ENCODE measurements at regions not wholly inside any gene's neighbourhood (a gene's known extent, or its start where the extent isn't known, plus 50 kb on each side); places are given as distances from the start of the nearest gene placed in this dataset.

- H3K4me1 ChIP-seq (ENCODE audit: insufficient read depth, low read length) = no peaks in the 10 kb centered on the region
- no peaks in the 10 kb centered on the region for H3K36me3 ChIP-seq (ENCODE audit: insufficient read depth, low read length)
- 83% methylated on average over 1 of the region's 1 CpG for WGBS
- H3K27ac ChIP-seq (ENCODE audit: low read depth, low read length) = no peak overlapping the region
- no peaks in the 10 kb centered on the region for H3K27me3 ChIP-seq (ENCODE audit: insufficient read depth, low read length)
- no peak overlapping the region for H3K9ac ChIP-seq (ENCODE audit: low read depth, low read length)
- H3K9me3 ChIP-seq (ENCODE audit: insufficient read depth, low read depth, low read length) = no peaks in the 10 kb centered on the region
- H3K4me3 ChIP-seq (ENCODE audit: low read length) = no peak overlapping the region
Observed at GRCh38 chr16:76612497-76612896, 335.3 kb downstream of the CNTNAP4 start.

GRCh38 chr16:76614269-76614668, 337.1 kb downstream of the CNTNAP4 start:
- Histone ChIP-seq H3K4me3 (ENCODE audit: low read length) (no peak overlapping the region), H3K4me1 (ENCODE audit: insufficient read depth, low read length) (no peaks in the 10 kb centered on the region), H3K9ac (ENCODE audit: low read depth, low read length) (no peak overlapping the region), H3K9me3 (ENCODE audit: insufficient read depth, low read depth, low read length) (no peaks in the 10 kb centered on the region), H3K27ac (ENCODE audit: low read depth, low read length) (no peak overlapping the region), H3K27me3 (ENCODE audit: insufficient read depth, low read length) (no peaks in the 10 kb centered on the region), H3K36me3 (ENCODE audit: insufficient read depth, low read length) (no peaks in the 10 kb centered on the region)

DNA sequence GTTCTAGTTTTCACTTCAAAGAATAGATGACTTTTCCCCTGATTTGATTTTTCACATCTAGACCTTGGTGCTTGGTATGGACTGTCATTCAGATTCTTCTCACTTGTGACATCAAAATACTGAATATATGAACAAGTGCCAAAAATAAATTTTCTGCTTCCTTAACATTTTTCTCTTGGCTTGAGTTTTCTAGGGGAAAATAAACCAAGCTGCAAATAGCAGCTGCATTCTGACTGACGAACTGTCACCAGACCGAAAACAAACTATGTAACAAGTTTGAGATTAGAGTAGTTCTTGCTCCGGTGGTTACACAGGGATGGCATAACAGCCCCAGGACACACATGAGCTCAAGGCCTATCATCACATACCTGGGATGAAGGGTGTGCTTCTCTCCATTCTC, 345.7 kb downstream of the CNTNAP4 start:
- Histone ChIP-seq H3K9me3 (ENCODE audit: insufficient read depth, low read depth, low read length) (no peaks in the 10 kb centered on the region), H3K36me3 (ENCODE audit: insufficient read depth, low read length) (no peaks in the 10 kb centered on the region), H3K4me1 (ENCODE audit: insufficient read depth, low read length) (no peaks in the 10 kb centered on the region), H3K27me3 (ENCODE audit: insufficient read depth, low read length) (no peaks in the 10 kb centered on the region), H3K27ac (ENCODE audit: low read depth, low read length) (no peak overlapping the region), H3K4me3 (ENCODE audit: low read length) (no peak overlapping the region), H3K9ac (ENCODE audit: low read depth, low read length) (no peak overlapping the region)
- 94% methylated on average over 3 of the region's 3 CpGs for WGBS

- Histone ChIP-seq H3K27ac (ENCODE audit: low read depth, low read length) (no peak overlapping the region), H3K36me3 (ENCODE audit: insufficient read depth, low read length) (no peaks in the 10 kb centered on the region), H3K4me1 (ENCODE audit: insufficient read depth, low read length) (no peaks in the 10 kb centered on the region), H3K9me3 (ENCODE audit: insufficient read depth, low read depth, low read length) (peaks cover 17% of the 10 kb centered on the region), H3K4me3 (ENCODE audit: low read length) (no peak overlapping the region), H3K9ac (ENCODE audit: low read depth, low read length) (no peak overlapping the region), H3K27me3 (ENCODE audit: insufficient read depth, low read length) (no peaks in the 10 kb centered on the region)
- whole genome bisulfite sequencing = 97% methylated on average over 36 of the region's 36 CpGs
Observed at GRCh38 chr16:76634847-76635697, 357.9 kb downstream of the CNTNAP4 start.

- WGBS = 60% methylated on average over 9 of the region's 10 CpGs
- no peak overlapping the region for H3K4me3 ChIP-seq (ENCODE audit: low read length)
- no peaks in the 10 kb centered on the region for H3K9me3 ChIP-seq (ENCODE audit: insufficient read depth, low read depth, low read length)
- no peaks in the 10 kb centered on the region for H3K36me3 ChIP-seq (ENCODE audit: insufficient read depth, low read length)
- no peaks in the 10 kb centered on the region for H3K4me1 ChIP-seq (ENCODE audit: insufficient read depth, low read length)
- no peak overlapping the region for H3K9ac ChIP-seq (ENCODE audit: low read depth, low read length)
- no peaks in the 10 kb centered on the region for H3K27me3 ChIP-seq (ENCODE audit: insufficient read depth, low read length)
- H3K27ac ChIP-seq (ENCODE audit: low read depth, low read length) = no peak overlapping the region
Observed at GRCh38 chr16:76639685-76640289, 362.6 kb downstream of the CNTNAP4 start.

- Histone ChIP-seq H3K27ac (ENCODE audit: low read depth, low read length) (no peak overlapping the region), H3K36me3 (ENCODE audit: insufficient read depth, low read length) (no peaks in the 10 kb centered on the region), H3K27me3 (ENCODE audit: insufficient read depth, low read length) (no peaks in the 10 kb centered on the region), H3K9me3 (ENCODE audit: insufficient read depth, low read depth, low read length) (no peaks in the 10 kb centered on the region), H3K9ac (ENCODE audit: low read depth, low read length) (no peak overlapping the region), H3K4me3 (ENCODE audit: low read length) (no peak overlapping the region), H3K4me1 (ENCODE audit: insufficient read depth, low read length) (no peaks in the 10 kb centered on the region)
- 70% methylated on average over 2 of the region's 3 CpGs for WGBS
Observed at GRCh38 chr16:76650582-76650981, 373.4 kb downstream of the CNTNAP4 start.

- Histone ChIP-seq H3K27me3 (ENCODE audit: insufficient read depth, low read length) (no peaks in the 10 kb centered on the region), H3K27ac (ENCODE audit: low read depth, low read length) (no peak overlapping the region), H3K4me3 (ENCODE audit: low read length) (no peak overlapping the region), H3K9ac (ENCODE audit: low read depth, low read length) (no peak overlapping the region), H3K36me3 (ENCODE audit: insufficient read depth, low read length) (no peaks in the 10 kb centered on the region), H3K9me3 (ENCODE audit: insufficient read depth, low read depth, low read length) (no peaks in the 10 kb centered on the region), H3K4me1 (ENCODE audit: insufficient read depth, low read length) (no peaks in the 10 kb centered on the region)
- WGBS = 5% methylated on average over 2 of the region's 3 CpGs
Observed at GRCh38 chr16:76653390-76654026, 376.3 kb downstream of the CNTNAP4 start.

- no peak overlapping the region for H3K27ac ChIP-seq (ENCODE audit: low read depth, low read length)
- no peaks in the 10 kb centered on the region for H3K36me3 ChIP-seq (ENCODE audit: insufficient read depth, low read length)
- H3K4me3 ChIP-seq (ENCODE audit: low read length) = no peak overlapping the region
- no peaks in the 10 kb centered on the region for H3K9me3 ChIP-seq (ENCODE audit: insufficient read depth, low read depth, low read length)
- no peaks in the 10 kb centered on the region for H3K4me1 ChIP-seq (ENCODE audit: insufficient read depth, low read length)
- no peak overlapping the region for H3K9ac ChIP-seq (ENCODE audit: low read depth, low read length)
- 86% methylated on average over 4 of the region's 4 CpGs for WGBS
- H3K27me3 ChIP-seq (ENCODE audit: insufficient read depth, low read length) = no peaks in the 10 kb centered on the region
Observed at GRCh38 chr16:76654088-76654820, 377.1 kb downstream of the CNTNAP4 start.

DNA sequence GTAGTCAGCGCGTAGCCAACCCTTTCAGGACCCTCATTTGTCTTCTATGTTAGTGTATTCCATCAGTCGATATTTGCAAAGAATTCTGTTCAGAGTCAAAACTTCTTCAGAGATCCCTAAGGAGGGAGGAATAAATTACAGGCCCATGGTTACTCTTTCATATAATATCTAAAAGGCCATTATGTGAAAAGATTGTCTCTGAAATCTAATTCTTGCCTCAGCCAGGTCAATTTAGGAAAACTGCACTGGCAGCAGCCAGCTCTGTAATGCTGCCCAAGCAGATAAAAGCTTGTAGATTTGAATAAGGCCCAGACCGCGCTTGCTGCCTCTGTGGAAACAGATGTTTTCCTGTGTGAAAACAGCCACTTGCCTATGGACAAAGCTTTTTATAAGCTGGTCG, 379.8 kb downstream of the CNTNAP4 start:
- no peaks in the 10 kb centered on the region for H3K36me3 ChIP-seq (ENCODE audit: insufficient read depth, low read length)
- no peak overlapping the region for H3K4me3 ChIP-seq (ENCODE audit: low read length)
- H3K9ac ChIP-seq (ENCODE audit: low read depth, low read length) = no peak overlapping the region
- H3K4me1 ChIP-seq (ENCODE audit: insufficient read depth, low read length) = no peaks in the 10 kb centered on the region
- H3K27ac ChIP-seq (ENCODE audit: low read depth, low read length) = no peak overlapping the region
- H3K27me3 ChIP-seq (ENCODE audit: insufficient read depth, low read length) = no peaks in the 10 kb centered on the region
- no peaks in the 10 kb centered on the region for H3K9me3 ChIP-seq (ENCODE audit: insufficient read depth, low read depth, low read length)
- 98% methylated on average over 6 of the region's 6 CpGs for WGBS

GRCh38 chr16:76661691-76662235, 384.6 kb downstream of the CNTNAP4 start:
- no peaks in the 10 kb centered on the region for H3K4me1 ChIP-seq (ENCODE audit: insufficient read depth, low read length)
- no peak overlapping the region for H3K4me3 ChIP-seq (ENCODE audit: low read length)
- no peaks in the 10 kb centered on the region for H3K9me3 ChIP-seq (ENCODE audit: insufficient read depth, low read depth, low read length)
- 79% methylated on average over 3 of the region's 3 CpGs for WGBS
- no peak overlapping the region for H3K27ac ChIP-seq (ENCODE audit: low read depth, low read length)
- H3K27me3 ChIP-seq (ENCODE audit: insufficient read depth, low read length) = no peaks in the 10 kb centered on the region
- H3K36me3 ChIP-seq (ENCODE audit: insufficient read depth, low read length) = no peaks in the 10 kb centered on the region
- H3K9ac ChIP-seq (ENCODE audit: low read depth, low read length) = no peak overlapping the region
